ENCODE measurements at regions not wholly inside any gene's neighbourhood (a gene's known extent, or its start where the extent isn't known, plus 50 kb on each side); places are given as distances from the start of the nearest gene placed in this dataset.
A peak's percentile ranks its signal among the peaks of the same experiment; 100 is the strongest.
"Not testable (repeated sequence)": the region's sequence is repeated elsewhere in the genome, so short reads cannot be mapped to it uniquely, and the experiment has no call there.

- Mint-ChIP-seq H3K27me3 (ENCODE audit: low read depth) (no peaks in the 10 kb centered on the region), H3K36me3 (ENCODE audit: low read depth) (no peaks in the 10 kb centered on the region), H3K27ac (ENCODE audit: unreplicated experiment) (no peak overlapping the region), H3K9me3 (ENCODE audit: low read depth) (peaks cover 32% of the 10 kb centered on the region), H3K4me1 (ENCODE audit: low read depth) (no peaks in the 10 kb centered on the region), H3K4me3 (ENCODE audit: unreplicated experiment) (no peak overlapping the region)
- no peak for TF ChIP-seq CTCF (IDR thresholded peaks at IDR 0.05)
- peak; percentile 81 for DNase-seq (ENCODE audit: low spot score)
Measured at GRCh38 chr14:105891221-105891602, 364.8 kb downstream of the TMEM121 start.

- Mint-ChIP-seq H3K27ac (ENCODE audit: unreplicated experiment) (no peak overlapping the region), H3K36me3 (ENCODE audit: low read depth) (no peaks in the 10 kb centered on the region), H3K4me1 (ENCODE audit: low read depth) (no peaks in the 10 kb centered on the region), H3K4me3 (ENCODE audit: unreplicated experiment) (no peak overlapping the region), H3K27me3 (ENCODE audit: low read depth) (no peaks in the 10 kb centered on the region), H3K9me3 (ENCODE audit: low read depth) (peaks cover 38% of the 10 kb centered on the region)
- DNase-seq (ENCODE audit: low spot score): peak; percentile 67
- no peak for TF ChIP-seq CTCF (IDR thresholded peaks at IDR 0.05)
Measured at GRCh38 chr14:105891631-105892452, 365.5 kb downstream of the TMEM121 start.

GRCh38 chr14:105892453-105893441 lies 366.4 kb downstream of the TMEM121 start:
- H3K4me3 Mint-ChIP-seq (ENCODE audit: unreplicated experiment); H3K36me3 Mint-ChIP-seq (ENCODE audit: low read depth); H3K4me1 Mint-ChIP-seq (ENCODE audit: low read depth); H3K27me3 Mint-ChIP-seq (ENCODE audit: low read depth); H3K27ac Mint-ChIP-seq (ENCODE audit: unreplicated experiment): not testable (repeated sequence)
- peaks cover 38% of the 10 kb centered on the region for H3K9me3 Mint-ChIP-seq (ENCODE audit: low read depth)
- peak; percentile 66 for DNase-seq (ENCODE audit: low spot score)

GRCh38 chr14:105893686-105894085 lies 367.3 kb downstream of the TMEM121 start:
- H3K9me3 Mint-ChIP-seq (ENCODE audit: low read depth): peaks cover 39% of the 10 kb centered on the region
- not testable (repeated sequence) for H3K4me3 Mint-ChIP-seq (ENCODE audit: unreplicated experiment); H3K36me3 Mint-ChIP-seq (ENCODE audit: low read depth); H3K27ac Mint-ChIP-seq (ENCODE audit: unreplicated experiment); H3K27me3 Mint-ChIP-seq (ENCODE audit: low read depth); H3K4me1 Mint-ChIP-seq (ENCODE audit: low read depth)
- DNase-seq (ENCODE audit: low spot score): peak; percentile 44

GRCh38 chr14:105894125-105894977 lies 368.0 kb downstream of the TMEM121 start:
- H3K27ac Mint-ChIP-seq (ENCODE audit: unreplicated experiment): no peak overlapping the region
- no peak overlapping the region for H3K4me3 Mint-ChIP-seq (ENCODE audit: unreplicated experiment)
- DNase-seq (ENCODE audit: low spot score): peak; percentile 65
- H3K36me3 Mint-ChIP-seq (ENCODE audit: low read depth): no peaks in the 10 kb centered on the region
- no peak for TF ChIP-seq CTCF (IDR thresholded peaks at IDR 0.05)
- no peaks in the 10 kb centered on the region for H3K27me3 Mint-ChIP-seq (ENCODE audit: low read depth)
- H3K9me3 Mint-ChIP-seq (ENCODE audit: low read depth): peaks cover 39% of the 10 kb centered on the region
- no peaks in the 10 kb centered on the region for H3K4me1 Mint-ChIP-seq (ENCODE audit: low read depth)

Measured in chondrocyte (in vitro differentiated cells).